ENCODE measurements at regions not wholly inside any gene's neighbourhood (a gene's known extent, or its start where the extent isn't known, plus 50 kb on each side); places are given as distances from the start of the nearest gene placed in this dataset.
"Not testable (repeated sequence)": the region's sequence is repeated elsewhere in the genome, so short reads cannot be mapped to it uniquely, and the experiment has no call there.

GRCh38 chr16:27638833-27639560 lies 89.1 kb downstream of the KATNIP start:
- DNase-seq: no peak

- DNase-seq: peak in 16 of 51 donors; percentile 2 to 81 (median 22)
These were observed 89.8 kb downstream of the KATNIP start for GRCh38 chr16:27639561-27640276.

- DNase-seq: peak in 5 of 51 donors; percentile 19 to 81 (median 36)
These were observed 90.3 kb downstream of the KATNIP start for GRCh38 chr16:27640277-27640600.

GRCh38 chr16:27641260-27641659 lies 91.3 kb downstream of the KATNIP start:
- DNase-seq: no peak

GRCh38 chr16:27641734-27642415 lies 91.9 kb downstream of the KATNIP start:
- not testable (repeated sequence) for DNase-seq

- peak in 2 of 51 donors; percentile 3 to 5 for DNase-seq
These were observed 92.8 kb downstream of the KATNIP start for GRCh38 chr16:27642756-27643155.

GRCh38 chr16:27644165-27644564 lies 94.2 kb downstream of the KATNIP start:
- DNase-seq: no peak

- no peak for DNase-seq
These were observed 95.5 kb downstream of the KATNIP start for GRCh38 chr16:27645396-27645795.

GRCh38 chr16:27646806-27647205 lies 96.9 kb downstream of the KATNIP start:
- peak in 1 of 51 donors; percentile 5 for DNase-seq

GRCh38 chr16:27649021-27649420 lies 99.1 kb downstream of the KATNIP start:
- DNase-seq: no peak

- no peak for DNase-seq
These were observed 100.2 kb downstream of the KATNIP start for GRCh38 chr16:27650073-27650701.

GRCh38 chr16:27651301-27651700 lies 101.4 kb downstream of the KATNIP start:
- DNase-seq: no peak

- DNase-seq: no peak
These were observed 107.9 kb downstream of the KATNIP start for GRCh38 chr16:27657811-27658210.

GRCh38 chr16:27660507-27660906 lies 110.6 kb downstream of the KATNIP start:
- no peak for DNase-seq

GRCh38 chr16:27663235-27663634 lies 113.3 kb downstream of the KATNIP start:
- not testable (repeated sequence) for DNase-seq

GRCh38 chr16:27665881-27666280 lies 115.9 kb downstream of the KATNIP start:
- no peak for DNase-seq

GRCh38 chr16:27670071-27670810 lies 120.3 kb downstream of the KATNIP start:
- no peak for DNase-seq

GRCh38 chr16:27671410-27671809 lies 121.5 kb downstream of the KATNIP start:
- no peak for DNase-seq

- no peak for DNase-seq
These were observed 126.9 kb downstream of the KATNIP start for GRCh38 chr16:27676839-27677238.

GRCh38 chr16:27677263-27677662 lies 127.3 kb downstream of the KATNIP start:
- DNase-seq: no peak

- DNase-seq: no peak
These were observed 129.0 kb downstream of the KATNIP start for GRCh38 chr16:27678955-27679354.
